Pons (tissue), 1 donor: ENCODE measurements at regions not wholly inside any gene's neighbourhood (a gene's known extent, or its start where the extent isn't known, plus 50 kb on each side); places are given as distances from the start of the nearest gene placed in this dataset.

Source experiments
- DNase-seq: peaks from one replicate; pipeline ENCODE4 v3.0.0-alpha.2; 2016; ENCODE audit warnings: low spot score

GRCh38 chr21:16538936-16539440 is 809.2 kb downstream of the USP25 start:
- no peak for DNase-seq

GRCh38 chr21:16540966-16541727 is 811.4 kb downstream of the USP25 start:
- DNase-seq, result no peak

- no peak for DNase-seq
Measured at GRCh38 chr21:16550118-16550517, 820.3 kb downstream of the USP25 start.

- no peak for DNase-seq
Measured at GRCh38 chr21:16550917-16551741, 821.3 kb downstream of the USP25 start.

GRCh38 chr21:16552880-16553279 is 823.1 kb downstream of the USP25 start:
- DNase-seq, result no peak

GRCh38 chr21:16554503-16554902 is 824.7 kb downstream of the USP25 start:
- no peak for DNase-seq

- DNase-seq, result no peak
Measured at GRCh38 chr21:16563116-16563515, 833.3 kb downstream of the USP25 start.

GRCh38 chr21:16563795-16564194 is 834.0 kb downstream of the USP25 start:
- DNase-seq, result no peak

GRCh38 chr21:16568244-16568643 is 838.5 kb downstream of the USP25 start:
- no peak for DNase-seq

- no peak for DNase-seq
Measured at GRCh38 chr21:16568661-16569060, 838.9 kb downstream of the USP25 start.

GRCh38 chr21:16569679-16570078 is 839.9 kb downstream of the USP25 start:
- DNase-seq, result peak; percentile 30

- peak; percentile 86 for DNase-seq
Measured at GRCh38 chr21:16570171-16570570, 840.4 kb downstream of the USP25 start.

GRCh38 chr21:16570856-16571255 is 841.1 kb downstream of the USP25 start:
- DNase-seq, result peak; percentile 41

- no peak for DNase-seq
Measured at GRCh38 chr21:16571594-16571993, 841.8 kb downstream of the USP25 start.

- DNase-seq, result no peak
Measured at GRCh38 chr21:16572032-16572431, 842.2 kb downstream of the USP25 start.

- DNase-seq, result no peak
Measured at GRCh38 chr21:16573578-16573977, 843.8 kb downstream of the USP25 start.

GRCh38 chr21:16577975-16578374 is 848.2 kb downstream of the USP25 start:
- DNase-seq, result no peak

GRCh38 chr21:16578912-16579311 is 849.1 kb downstream of the USP25 start:
- peak; percentile 53 for DNase-seq

GRCh38 chr21:16579538-16579937 is 849.8 kb downstream of the USP25 start:
- peak; percentile 89 for DNase-seq

GRCh38 chr21:16580661-16581060 is 850.9 kb downstream of the USP25 start:
- peak; percentile 55 for DNase-seq

- DNase-seq, result no peak
Measured at GRCh38 chr21:16583556-16583955, 853.8 kb downstream of the USP25 start.

GRCh38 chr21:16584756-16585155 is 855.0 kb downstream of the USP25 start:
- no peak for DNase-seq

- DNase-seq, result no peak
Measured at GRCh38 chr21:16585896-16586295, 856.1 kb downstream of the USP25 start.
